Activated naive CD4-positive, alpha-beta T cell (primary cell): ENCODE measurements at regions not wholly inside any gene's neighbourhood (a gene's known extent, or its start where the extent isn't known, plus 50 kb on each side); places are given as distances from the start of the nearest gene placed in this dataset.

Experiments used
- DNase-seq, 4 experiments: peaks; one replicate each; lab custom pipeline; 2025; lab: John Stamatoyannopoulos, UW

- no peak for DNase-seq
Observed at GRCh38 chr10:111830359-111830758, 353.2 kb downstream of the GPAM start.

GRCh38 chr10:111831058-111831457 lies 352.5 kb downstream of the GPAM start:
- no peak for DNase-seq

GRCh38 chr10:111833251-111833650 lies 350.3 kb downstream of the GPAM start:
- no peak for DNase-seq

- DNase-seq, result no peak
Observed at GRCh38 chr10:111835574-111835973, 348.0 kb downstream of the GPAM start.

GRCh38 chr10:111836064-111836463 lies 347.5 kb downstream of the GPAM start:
- no peak for DNase-seq

- DNase-seq, result no peak
Observed at GRCh38 chr10:111836571-111836970, 347.0 kb downstream of the GPAM start.

DNA sequence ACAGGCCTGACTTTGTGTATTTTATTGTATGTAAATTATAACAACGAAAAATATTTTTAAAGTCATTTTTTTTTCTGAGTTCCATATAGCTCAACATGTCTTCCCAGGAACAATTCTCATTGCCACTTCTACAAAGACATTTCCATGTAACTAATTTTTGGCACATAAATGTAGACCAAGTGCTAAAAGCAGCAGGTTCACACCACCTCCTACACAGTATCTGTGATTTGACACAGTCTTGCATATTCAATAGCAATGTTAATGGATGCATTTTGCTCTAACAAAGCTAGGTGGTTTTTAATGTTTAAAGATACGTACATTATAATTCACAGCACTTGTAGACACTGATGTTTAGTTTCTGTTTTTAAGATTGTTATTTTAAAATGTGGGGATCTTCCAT lies 346.5 kb downstream of the GPAM start:
- no peak for DNase-seq

GRCh38 chr10:111837985-111838384 lies 345.6 kb downstream of the GPAM start:
- DNase-seq, result no peak

- no peak for DNase-seq
Observed at GRCh38 chr10:111840546-111840945, 343.0 kb downstream of the GPAM start.

DNA sequence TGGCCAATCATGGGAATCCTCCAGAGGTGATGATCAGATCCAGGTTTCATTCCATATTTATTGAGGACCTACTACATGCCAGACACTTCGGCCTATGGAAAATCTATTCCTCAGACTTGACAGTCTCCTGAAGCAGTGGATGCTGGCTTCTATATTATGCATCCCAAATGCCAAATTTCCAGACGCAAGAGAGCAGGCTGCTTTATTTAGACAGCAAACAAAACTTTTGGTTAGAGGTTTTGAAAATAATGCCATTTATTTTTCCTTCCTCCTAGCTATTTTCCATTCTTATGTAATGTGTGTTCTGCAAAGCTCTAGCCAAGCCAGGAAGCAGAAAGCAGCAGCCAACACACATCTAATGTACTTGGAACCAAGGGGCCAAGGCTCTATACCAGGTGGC lies 330.8 kb downstream of the GPAM start:
- no peak for DNase-seq

GRCh38 chr10:111856631-111857030 lies 326.9 kb downstream of the GPAM start:
- DNase-seq, result no peak

GRCh38 chr10:111865550-111865949 lies 318.0 kb downstream of the GPAM start:
- no peak for DNase-seq

GRCh38 chr10:111871458-111871857 lies 312.1 kb downstream of the GPAM start:
- DNase-seq, result no peak

- no peak for DNase-seq
Observed at GRCh38 chr10:111872591-111872990, 311.0 kb downstream of the GPAM start.

- DNase-seq, result no peak
Observed at GRCh38 chr10:111873041-111873440, 310.5 kb downstream of the GPAM start.

DNA sequence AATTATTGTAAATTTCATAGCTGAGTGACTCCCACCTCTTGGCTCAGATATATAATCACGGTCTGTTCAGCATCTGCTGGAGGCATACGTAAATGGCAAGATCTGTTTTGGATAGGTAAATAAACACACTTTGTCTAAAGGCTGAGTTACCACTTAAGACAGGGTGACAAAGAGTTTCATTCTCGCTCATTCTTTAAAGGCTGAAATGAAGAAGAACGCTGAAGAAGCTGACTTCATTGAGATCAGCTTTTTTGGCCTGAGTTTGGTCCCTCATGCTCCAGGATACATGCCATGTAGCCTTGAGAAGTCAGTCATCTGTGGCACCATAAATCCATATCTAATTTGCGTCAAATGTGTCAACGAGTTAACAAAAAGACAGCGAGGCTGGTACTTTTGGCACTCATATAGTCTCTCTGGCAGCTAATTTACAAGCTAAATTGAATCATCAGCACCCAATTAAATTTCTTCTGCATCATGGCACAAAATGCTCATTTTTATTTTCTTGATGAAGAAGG lies 309.9 kb downstream of the GPAM start:
- no peak for DNase-seq

DNA sequence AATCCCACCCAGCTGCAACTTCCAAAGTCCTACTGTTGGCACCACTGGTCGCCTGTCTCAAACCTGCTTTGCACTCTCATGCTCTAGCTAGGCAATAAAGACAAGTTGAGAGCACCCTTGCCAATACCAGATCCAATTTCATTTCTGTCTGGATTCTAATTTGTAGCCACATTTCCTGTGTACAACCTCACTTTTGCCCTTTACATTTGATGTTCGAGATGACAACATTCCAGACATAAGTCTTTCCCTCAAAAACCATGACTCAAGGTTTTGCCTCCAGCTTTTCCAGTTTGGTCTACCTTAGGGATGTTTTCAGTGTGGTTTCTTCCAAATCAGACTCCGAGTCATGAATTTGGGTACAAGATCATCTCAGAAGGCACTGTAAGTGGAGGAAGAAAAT lies 309.0 kb downstream of the GPAM start:
- no peak for DNase-seq

DNA sequence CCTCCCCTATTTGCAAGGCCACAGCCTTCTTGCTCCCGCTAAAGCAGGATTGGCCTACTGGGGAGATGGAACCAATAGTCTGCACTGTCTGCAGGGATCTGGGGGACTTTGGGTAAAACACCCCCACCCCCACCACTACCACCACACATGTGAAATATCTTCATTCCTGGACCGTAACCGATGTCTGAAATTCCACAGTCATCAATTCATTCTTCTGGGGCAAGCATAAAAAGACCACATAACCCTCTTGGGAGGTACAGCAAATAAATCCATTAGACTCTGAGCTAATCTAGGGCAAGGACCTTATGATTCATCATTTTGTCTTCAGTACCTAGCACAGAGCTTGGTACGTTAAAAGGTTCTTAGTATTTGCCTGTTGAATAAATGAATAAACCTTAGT lies 307.8 kb downstream of the GPAM start:
- no peak for DNase-seq

DNA sequence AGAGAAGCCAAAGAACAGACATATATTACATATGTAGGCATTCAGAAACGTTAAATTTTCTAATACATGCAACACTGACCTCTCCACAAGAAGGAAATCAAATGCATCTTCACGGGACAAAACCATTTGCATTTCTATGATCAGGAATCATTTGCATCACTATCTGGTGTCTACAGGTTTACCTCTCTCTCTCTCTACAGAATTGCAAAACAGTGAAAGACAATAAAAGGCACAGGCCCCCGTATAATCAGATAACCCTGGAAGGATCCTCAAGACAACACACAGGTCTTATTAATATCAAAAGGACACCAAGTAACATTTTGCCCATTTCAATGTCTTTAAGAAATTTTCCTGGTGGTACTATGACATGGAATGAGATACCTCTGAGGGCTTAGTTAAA lies 306.3 kb downstream of the GPAM start:
- DNase-seq, result no peak

DNA sequence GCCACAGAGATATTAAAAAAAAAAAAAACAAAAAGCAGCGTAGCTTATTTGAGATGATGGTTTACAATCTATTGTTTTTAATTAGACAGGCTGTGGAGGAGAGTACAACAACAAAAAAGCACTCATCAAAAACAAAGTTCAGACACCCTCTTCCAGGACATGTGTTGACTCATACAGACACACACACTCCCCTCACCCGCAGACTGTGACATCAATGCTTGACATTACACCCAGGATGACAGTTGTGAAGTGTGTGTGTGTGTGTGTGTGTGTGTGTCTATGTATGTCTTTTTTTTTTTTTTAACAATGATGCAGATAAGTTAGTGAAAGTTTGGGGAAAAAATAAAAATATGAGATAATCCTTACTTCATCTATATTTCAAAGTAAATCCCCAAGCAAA lies 303.6 kb downstream of the GPAM start:
- DNase-seq, result no peak

DNA sequence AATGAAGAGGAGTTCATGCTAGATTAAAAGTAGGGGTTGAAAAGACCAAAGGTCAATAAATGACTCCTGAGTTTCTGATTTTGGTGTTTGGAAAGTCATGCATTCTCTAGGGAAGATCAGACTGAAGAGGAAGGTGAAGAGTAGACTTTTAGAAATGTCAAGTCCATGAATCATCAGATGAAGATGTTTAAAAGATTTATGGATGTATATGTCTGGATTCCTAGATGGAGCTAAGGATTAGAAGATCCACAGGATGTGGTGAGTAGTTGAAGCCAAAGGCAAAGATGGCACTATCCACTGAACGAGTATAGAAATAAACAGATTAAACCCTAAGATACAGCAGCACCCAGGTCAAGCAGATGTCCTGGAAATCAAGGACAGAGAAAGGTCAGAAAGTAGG lies 298.5 kb downstream of the GPAM start:
- DNase-seq, result no peak

DNA sequence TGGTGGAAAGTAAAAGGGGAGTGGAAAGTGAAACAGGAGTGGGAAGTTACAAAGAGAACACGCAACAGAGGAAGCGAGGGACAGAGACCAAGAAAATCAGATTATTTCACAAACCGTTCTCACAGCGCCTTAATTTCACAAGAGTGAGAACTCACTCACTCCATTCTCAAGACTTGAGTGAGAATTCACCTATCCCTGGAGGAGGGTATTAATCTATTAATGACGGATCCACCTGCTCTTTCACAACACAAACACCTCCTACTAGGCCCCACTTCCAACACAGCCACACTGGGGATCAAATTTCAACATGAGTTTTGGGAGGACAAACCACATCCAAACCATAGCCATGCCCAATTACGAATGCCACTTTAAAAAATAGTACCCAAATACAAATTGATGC lies 297.6 kb downstream of the GPAM start:
- DNase-seq, result no peak

DNA sequence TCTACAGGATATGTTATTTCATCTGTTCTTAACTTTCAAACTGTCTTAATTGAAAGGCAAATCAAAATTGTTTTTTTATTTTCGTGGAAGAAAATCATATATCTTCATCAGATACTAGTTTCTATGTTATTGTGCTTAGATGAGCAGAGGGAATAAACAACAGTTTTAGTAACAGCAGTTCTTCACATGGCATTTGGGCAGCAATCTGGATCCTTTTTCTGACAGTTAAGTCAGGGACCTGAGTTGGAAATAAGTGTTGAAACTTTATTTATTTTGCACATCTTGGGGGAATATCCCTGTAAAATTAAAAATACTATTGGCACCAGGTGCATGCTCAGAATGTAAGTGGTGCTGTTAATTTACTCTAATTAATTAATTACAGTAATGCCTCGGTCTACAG lies 296.3 kb downstream of the GPAM start:
- DNase-seq, result no peak

GRCh38 chr10:111890046-111890445 lies 293.5 kb downstream of the GPAM start:
- no peak for DNase-seq

GRCh38 chr10:111916011-111916410 lies 267.6 kb downstream of the GPAM start:
- no peak for DNase-seq
